Neural progenitor cell (in vitro differentiated cells): ENCODE measurements at regions not wholly inside any gene's neighbourhood (a gene's known extent, or its start where the extent isn't known, plus 50 kb on each side); places are given as distances from the start of the nearest gene placed in this dataset.

ENCODE experiments used
- EZH2 ChIP-seq: fragments of 200-600 bp; sonication (generic); IDR thresholded peaks from 2 replicates; pipeline ENCODE4 v1.6.1; 2017; ENCODE audit warnings: antibody characterized with exemption, mild to moderate bottlenecking, moderate library complexity
- TF ChIP-seq, protein P1 (sequence below): fragments of 200-600 bp; sonication (generic); IDR thresholded peaks from 2 replicates; pipeline ENCODE4 v1.5.1; 2017; ENCODE audit warnings: antibody characterized with exemption, mild to moderate bottlenecking

- TF ChIP-seq EZH2 = no peak
- TF ChIP-seq, protein P1, sequence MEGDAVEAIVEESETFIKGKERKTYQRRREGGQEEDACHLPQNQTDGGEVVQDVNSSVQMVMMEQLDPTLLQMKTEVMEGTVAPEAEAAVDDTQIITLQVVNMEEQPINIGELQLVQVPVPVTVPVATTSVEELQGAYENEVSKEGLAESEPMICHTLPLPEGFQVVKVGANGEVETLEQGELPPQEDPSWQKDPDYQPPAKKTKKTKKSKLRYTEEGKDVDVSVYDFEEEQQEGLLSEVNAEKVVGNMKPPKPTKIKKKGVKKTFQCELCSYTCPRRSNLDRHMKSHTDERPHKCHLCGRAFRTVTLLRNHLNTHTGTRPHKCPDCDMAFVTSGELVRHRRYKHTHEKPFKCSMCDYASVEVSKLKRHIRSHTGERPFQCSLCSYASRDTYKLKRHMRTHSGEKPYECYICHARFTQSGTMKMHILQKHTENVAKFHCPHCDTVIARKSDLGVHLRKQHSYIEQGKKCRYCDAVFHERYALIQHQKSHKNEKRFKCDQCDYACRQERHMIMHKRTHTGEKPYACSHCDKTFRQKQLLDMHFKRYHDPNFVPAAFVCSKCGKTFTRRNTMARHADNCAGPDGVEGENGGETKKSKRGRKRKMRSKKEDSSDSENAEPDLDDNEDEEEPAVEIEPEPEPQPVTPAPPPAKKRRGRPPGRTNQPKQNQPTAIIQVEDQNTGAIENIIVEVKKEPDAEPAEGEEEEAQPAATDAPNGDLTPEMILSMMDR = no peak
Measured at GRCh38 chr3:34808287-34808686, 831.0 kb upstream of the ARPP21 start.
